ENCODE measurements at regions not wholly inside any gene's neighbourhood (a gene's known extent, or its start where the extent isn't known, plus 50 kb on each side); places are given as distances from the start of the nearest gene placed in this dataset.

GRCh38 chr4:74590476-74590875 is 145.5 kb downstream of the AREG start:
- TF ChIP-seq CTCF (IDR thresholded peaks at IDR 0.05) (no peak), POLR2A (IDR thresholded peaks at IDR 0.05) (no peak)

Measured in breast epithelium (tissue), 3 donors.